ENCODE measurements at regions not wholly inside any gene's neighbourhood (a gene's known extent, or its start where the extent isn't known, plus 50 kb on each side); places are given as distances from the start of the nearest gene placed in this dataset.

DNA sequence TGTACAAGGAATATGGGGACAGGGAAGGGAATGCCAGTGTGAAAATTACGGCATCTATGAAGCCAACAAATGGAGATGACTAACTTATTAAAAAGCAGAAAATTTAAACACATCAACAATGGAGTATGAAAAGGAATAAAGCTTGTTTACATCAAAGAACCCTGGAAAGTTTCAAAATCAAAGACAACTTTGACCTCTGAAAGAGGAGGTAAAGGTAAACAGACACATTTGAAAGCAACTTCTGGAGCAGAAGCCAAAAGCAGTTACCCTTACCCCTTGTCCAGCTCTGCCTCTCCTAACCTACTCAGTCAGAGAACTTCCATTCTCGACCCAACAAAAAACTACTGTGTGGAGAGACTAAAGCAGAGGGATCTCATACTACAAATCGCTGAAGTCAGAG is 184.3 kb downstream of the DUSP6 start:
- DNase-seq (ENCODE audit: low read depth, low spot score) (no peak), FAIRE-seq (no peak)
- Histone ChIP-seq H3K4me3 (ENCODE audit: control insufficient read depth in 2 of 3, extremely low read depth in 1 of 3, insufficient read depth in 2 of 3, low read depth in 1 of 3, low read length in 3 of 3) (no peak overlapping the region), H3K9ac (ENCODE audit: control insufficient read depth, extremely low read depth, insufficient read depth, low read length) (no peak overlapping the region), H3K27me3 (ENCODE audit: control insufficient read depth, extremely low read depth, insufficient read depth, low read length) (no peaks in the 10 kb centered on the region), H3K9me1 (ENCODE audit: control insufficient read depth, extremely low read depth, insufficient read depth, low read length) (no peaks in the 10 kb centered on the region), H3K4me1 (ENCODE audit: control insufficient read depth, extremely low read depth, insufficient read depth, low read length) (peaks cover 14% of the 10 kb centered on the region), H4K20me1 (ENCODE audit: control insufficient read depth, extremely low read depth, insufficient read depth, low read length) (no peaks in the 10 kb centered on the region), H3K27ac (ENCODE audit: control insufficient read depth, insufficient read depth, low read length) (no peak overlapping the region), H3K4me2 (ENCODE audit: control insufficient read depth, extremely low read depth, insufficient read depth, low read depth, low read length) (no peak overlapping the region), H3K36me3 (ENCODE audit: control insufficient read depth in 2 of 2, extremely low read depth in 1 of 2, insufficient read depth in 2 of 2, low read length in 2 of 2) (no peaks in the 10 kb centered on the region), H3K9me3 (ENCODE audit: control insufficient read depth, low read depth, low read length) (no peaks in the 10 kb centered on the region), H2AFZ (ENCODE audit: control insufficient read depth, low read length) (no peak overlapping the region), H3K79me2 (ENCODE audit: control insufficient read depth, insufficient read depth, low read length) (no peaks in the 10 kb centered on the region)
- dilution Hi-C loops (cut with MboI; ENCODE audit: extremely low pct_ligation_motif_present, low sequenced_read_pairs): no loop called here
- TF ChIP-seq, protein P1, sequence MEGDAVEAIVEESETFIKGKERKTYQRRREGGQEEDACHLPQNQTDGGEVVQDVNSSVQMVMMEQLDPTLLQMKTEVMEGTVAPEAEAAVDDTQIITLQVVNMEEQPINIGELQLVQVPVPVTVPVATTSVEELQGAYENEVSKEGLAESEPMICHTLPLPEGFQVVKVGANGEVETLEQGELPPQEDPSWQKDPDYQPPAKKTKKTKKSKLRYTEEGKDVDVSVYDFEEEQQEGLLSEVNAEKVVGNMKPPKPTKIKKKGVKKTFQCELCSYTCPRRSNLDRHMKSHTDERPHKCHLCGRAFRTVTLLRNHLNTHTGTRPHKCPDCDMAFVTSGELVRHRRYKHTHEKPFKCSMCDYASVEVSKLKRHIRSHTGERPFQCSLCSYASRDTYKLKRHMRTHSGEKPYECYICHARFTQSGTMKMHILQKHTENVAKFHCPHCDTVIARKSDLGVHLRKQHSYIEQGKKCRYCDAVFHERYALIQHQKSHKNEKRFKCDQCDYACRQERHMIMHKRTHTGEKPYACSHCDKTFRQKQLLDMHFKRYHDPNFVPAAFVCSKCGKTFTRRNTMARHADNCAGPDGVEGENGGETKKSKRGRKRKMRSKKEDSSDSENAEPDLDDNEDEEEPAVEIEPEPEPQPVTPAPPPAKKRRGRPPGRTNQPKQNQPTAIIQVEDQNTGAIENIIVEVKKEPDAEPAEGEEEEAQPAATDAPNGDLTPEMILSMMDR (optimal IDR thresholded peaks at IDR 0.05 in 1 of 3, IDR thresholded peaks at IDR 0.05 in 1 of 3, conservative IDR thresholded peaks at IDR 0.05 in 1 of 3; ENCODE audit: extremely low read depth in 1 of 3, insufficient read depth in 2 of 3, low read length in 3 of 3): no peak
- no peak for TF ChIP-seq EZH2 (IDR thresholded peaks at IDR 0.05; ENCODE audit: low read length)

DNA sequence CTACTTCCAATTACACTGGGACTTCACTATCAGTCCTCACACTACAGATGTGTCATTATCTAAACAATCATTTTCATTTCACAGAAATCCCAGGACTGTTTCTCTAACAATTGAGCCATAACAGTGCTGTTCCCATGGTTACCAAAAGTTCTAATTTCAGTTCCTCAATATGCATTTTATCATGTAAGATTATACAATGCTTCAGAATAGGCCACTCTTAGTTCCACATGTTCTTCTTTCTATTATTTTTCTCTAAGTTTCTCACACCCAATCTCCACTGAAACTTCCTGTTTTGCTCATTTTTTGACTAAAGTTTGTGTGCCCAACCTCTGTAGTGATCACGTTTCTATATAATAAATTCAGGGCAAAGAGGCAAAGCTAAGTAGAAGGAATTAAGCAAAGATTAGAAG is 185.8 kb downstream of the DUSP6 start:
- DNase-seq (ENCODE audit: low read depth, low spot score) (no peak), FAIRE-seq (no peak)
- no peaks in the 10 kb centered on the region for H4K20me1 ChIP-seq (ENCODE audit: control insufficient read depth, extremely low read depth, insufficient read depth, low read length)
- H3K9me3 ChIP-seq (ENCODE audit: control insufficient read depth, low read depth, low read length): no peaks in the 10 kb centered on the region
- H3K27ac ChIP-seq (ENCODE audit: control insufficient read depth, insufficient read depth, low read length): no peak overlapping the region
- no peak overlapping the region for H3K9ac ChIP-seq (ENCODE audit: control insufficient read depth, extremely low read depth, insufficient read depth, low read length)
- H3K4me2 ChIP-seq (ENCODE audit: control insufficient read depth, extremely low read depth, insufficient read depth, low read depth, low read length): no peak overlapping the region
- no peaks in the 10 kb centered on the region for H3K79me2 ChIP-seq (ENCODE audit: control insufficient read depth, insufficient read depth, low read length)
- H3K36me3 ChIP-seq (ENCODE audit: control insufficient read depth in 2 of 2, extremely low read depth in 1 of 2, insufficient read depth in 2 of 2, low read length in 2 of 2): no peaks in the 10 kb centered on the region
- H3K9me1 ChIP-seq (ENCODE audit: control insufficient read depth, extremely low read depth, insufficient read depth, low read length): no peaks in the 10 kb centered on the region
- H3K4me1 ChIP-seq (ENCODE audit: control insufficient read depth, extremely low read depth, insufficient read depth, low read length): peaks cover 25% of the 10 kb centered on the region
- no peak overlapping the region for H2AFZ ChIP-seq (ENCODE audit: control insufficient read depth, low read length)
- dilution Hi-C loops (cut with MboI; ENCODE audit: extremely low pct_ligation_motif_present, low sequenced_read_pairs): no loop called here
- TF ChIP-seq, protein P1 (optimal IDR thresholded peaks at IDR 0.05 in 1 of 3, IDR thresholded peaks at IDR 0.05 in 1 of 3, conservative IDR thresholded peaks at IDR 0.05 in 1 of 3; ENCODE audit: extremely low read depth in 1 of 3, insufficient read depth in 2 of 3, low read length in 3 of 3): no peak
- no peak for TF ChIP-seq EZH2 (IDR thresholded peaks at IDR 0.05; ENCODE audit: low read length)
- H3K27me3 ChIP-seq (ENCODE audit: control insufficient read depth, extremely low read depth, insufficient read depth, low read length): no peaks in the 10 kb centered on the region
- H3K4me3 ChIP-seq (ENCODE audit: control insufficient read depth in 2 of 3, extremely low read depth in 1 of 3, insufficient read depth in 2 of 3, low read depth in 1 of 3, low read length in 3 of 3): no peak overlapping the region
